ENCODE measurements at regions not wholly inside any gene's neighbourhood (a gene's known extent, or its start where the extent isn't known, plus 50 kb on each side); places are given as distances from the start of the nearest gene placed in this dataset.
"Not testable (repeated sequence)": the region's sequence is repeated elsewhere in the genome, so short reads cannot be mapped to it uniquely, and the experiment has no call there.

- DNase-seq (ENCODE audit: low spot score) = no peak
- 93% methylated on average over 10 of the region's 10 CpGs for WGBS
- Histone ChIP-seq H3K4me1 (ENCODE audit: control insufficient read depth in 4 of 4, insufficient read depth in 4 of 4, low read length in 3 of 4) (peaks cover 0 to 10% (median 5%) of the 10 kb centered on the region in 4 donors), H3K9me3 (ENCODE audit: control insufficient read depth in 4 of 4, low read length in 3 of 4) (no peaks in the 10 kb centered on the region), H3K36me3 (ENCODE audit: control insufficient read depth in 4 of 4, insufficient read depth in 3 of 4, low read depth in 1 of 4, low read length in 3 of 4) (no peaks in the 10 kb centered on the region), H3K9ac (ENCODE audit: low read depth in 1 of 2, low read length in 2 of 2) (no peak overlapping the region), H3K4me3 (ENCODE audit: low read depth in 1 of 3, low read length in 3 of 3) (no peak overlapping the region), H3K27ac (ENCODE audit: low read depth in 1 of 2, low read length in 2 of 2) (no peak overlapping the region), H3K27me3 (ENCODE audit: control insufficient read depth in 4 of 4, insufficient read depth in 4 of 4, low read length in 3 of 4) (no peaks in the 10 kb centered on the region)
- no peak for TF ChIP-seq FOXA1 (IDR thresholded peaks at IDR 0.05)
- TF ChIP-seq YY1 (IDR thresholded peaks at IDR 0.05) = no peak
- no peak for TF ChIP-seq CTCF (IDR thresholded peaks at IDR 0.05; ENCODE audit: low read depth, low read length, missing input control)
- TF ChIP-seq FOXA2 (IDR thresholded peaks at IDR 0.05) = no peak
- TF ChIP-seq GABPA (IDR thresholded peaks at IDR 0.05 in 1 of 2, conservative IDR thresholded peaks at IDR 0.05 in 1 of 2) = no peak
- TF ChIP-seq SP1 (IDR thresholded peaks at IDR 0.05) = no peak
- TF ChIP-seq NR2F2 (IDR thresholded peaks at IDR 0.05) = no peak
- no peak for TF ChIP-seq RAD21 (IDR thresholded peaks at IDR 0.05)
- no peak for TF ChIP-seq MAX (IDR thresholded peaks at IDR 0.05)
- no peak for TF ChIP-seq REST (IDR thresholded peaks at IDR 0.05)
- no peak for TF ChIP-seq RXRA (IDR thresholded peaks at IDR 0.05)
- no peak for TF ChIP-seq ATF3 (IDR thresholded peaks at IDR 0.05)
- TF ChIP-seq ZBTB33 (IDR thresholded peaks at IDR 0.05) = no peak
- TF ChIP-seq JUND (IDR thresholded peaks at IDR 0.05) = no peak
- no peak for TF ChIP-seq HNF4G (IDR thresholded peaks at IDR 0.05)
- TF ChIP-seq HNF4A (conservative IDR thresholded peaks at IDR 0.05) = no peak
Measured at GRCh38 chr9:129445794-129446306, 175.1 kb downstream of the C9orf50 start.

GRCh38 chr9:129443515-129444164 lies 177.3 kb downstream of the C9orf50 start:
- H3K27me3 ChIP-seq (ENCODE audit: control insufficient read depth in 4 of 4, insufficient read depth in 4 of 4, low read length in 3 of 4); H3K4me1 ChIP-seq (ENCODE audit: control insufficient read depth in 4 of 4, insufficient read depth in 4 of 4, low read length in 3 of 4); H3K4me3 ChIP-seq (ENCODE audit: low read depth in 1 of 3, low read length in 3 of 3); H3K9me3 ChIP-seq (ENCODE audit: control insufficient read depth in 4 of 4, low read length in 3 of 4); H3K9ac ChIP-seq (ENCODE audit: low read depth in 1 of 2, low read length in 2 of 2); H3K36me3 ChIP-seq (ENCODE audit: control insufficient read depth in 4 of 4, insufficient read depth in 3 of 4, low read depth in 1 of 4, low read length in 3 of 4); H3K27ac ChIP-seq (ENCODE audit: low read depth in 1 of 2, low read length in 2 of 2); DNase-seq (ENCODE audit: low spot score): not testable (repeated sequence)
- WGBS = 97% methylated on average over 8 of the region's 8 CpGs
